ENCODE measurements at regions not wholly inside any gene's neighbourhood (a gene's known extent, or its start where the extent isn't known, plus 50 kb on each side); places are given as distances from the start of the nearest gene placed in this dataset.
"Not testable (repeated sequence)": the region's sequence is repeated elsewhere in the genome, so short reads cannot be mapped to it uniquely, and the experiment has no call there.

DNA sequence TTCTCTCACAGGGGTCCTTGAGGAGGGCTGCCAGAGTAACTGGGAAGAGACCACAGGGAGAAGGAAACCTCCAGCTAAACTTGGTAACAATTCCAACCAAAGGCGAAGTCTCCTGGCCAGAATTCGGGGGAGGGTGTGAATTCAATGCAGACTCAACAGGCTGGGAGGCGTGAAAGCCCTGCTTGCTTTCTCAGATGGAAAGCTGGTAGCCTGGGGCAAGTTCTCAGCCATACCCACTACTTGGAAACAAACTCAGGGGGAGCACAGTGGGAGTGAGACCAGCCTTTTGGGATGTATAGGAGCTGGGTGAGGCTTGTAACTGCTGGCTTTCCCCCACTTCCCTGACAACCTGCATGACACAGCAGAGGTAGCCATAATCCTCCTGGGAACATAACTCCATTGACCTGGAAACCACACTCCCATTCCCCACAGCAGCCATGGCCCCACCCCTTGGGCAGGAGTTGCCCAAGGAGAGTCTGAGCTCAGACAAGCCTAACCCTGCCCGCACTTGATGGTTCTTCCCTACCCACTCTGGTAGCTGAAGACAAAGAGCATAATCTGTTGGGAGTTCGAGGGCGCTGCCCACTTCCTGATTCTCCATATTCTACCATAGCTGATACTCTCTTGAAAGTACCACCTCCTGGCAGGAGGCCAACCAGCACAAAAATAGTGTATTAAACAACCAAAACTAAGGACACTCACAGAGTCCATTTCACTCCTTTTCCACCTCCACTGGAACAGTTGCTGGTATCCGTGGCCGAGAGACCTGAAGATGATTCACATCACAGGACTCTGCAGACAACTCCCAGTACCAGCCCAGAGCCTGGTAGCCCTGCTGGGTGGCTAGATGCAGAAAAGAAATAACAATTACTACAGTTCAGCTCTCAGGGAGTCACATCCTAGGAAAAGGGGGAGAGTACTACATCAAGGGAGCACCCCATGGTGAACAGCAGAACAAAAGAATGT, 123.8 kb downstream of the FAM170A start:
- CTCF ChIA-PET, result no interaction called here
- POLR2A ChIA-PET, result no interaction called here

GRCh38 chr5:119754825-119755224, 125.5 kb downstream of the FAM170A start:
- H3K27ac ChIP-seq (ENCODE audit: low read depth in 2 of 2, low read length in 1 of 2); H3K9ac ChIP-seq; H4K20me1 ChIP-seq (ENCODE audit: insufficient read depth); H3F3A ChIP-seq (replicated peaks; ENCODE audit: insufficient read depth); H3K4me1 ChIP-seq (ENCODE audit: control insufficient read depth in 1 of 2, insufficient read depth in 2 of 2, low read depth in 1 of 2, low read length in 1 of 2); H3K4me3 ChIP-seq (ENCODE audit: low read depth in 2 of 2, low read length in 1 of 2); CTCF ChIA-PET; H3K9me3 ChIP-seq; DNase-seq; H3K9me2 ChIP-seq; H3K27me3 ChIP-seq (ENCODE audit: insufficient read depth); H3K79me2 ChIP-seq (ENCODE audit: insufficient read depth); H2AFZ ChIP-seq (ENCODE audit: low read depth); POLR2A ChIA-PET; H3K36me3 ChIP-seq (replicated peaks in 1 of 2; ENCODE audit: control insufficient read depth in 1 of 2, insufficient read depth in 2 of 2, low read length in 1 of 2); H3K4me2 ChIP-seq: not testable (repeated sequence)
- WGBS (ENCODE audit: low lambda C conversion rate), result 70% methylated on average over 7 of the region's 7 CpGs

More for the DNA sequence above, 123.8 kb downstream of the FAM170A start:
- H3K27me3 ChIP-seq (ENCODE audit: insufficient read depth), result no peaks in the 10 kb centered on the region
- no peaks in the 10 kb centered on the region for H3K9me2 ChIP-seq
- H3K9ac ChIP-seq, result no peak overlapping the region
- no peaks in the 10 kb centered on the region for H3K4me1 ChIP-seq (ENCODE audit: control insufficient read depth in 1 of 2, insufficient read depth in 2 of 2, low read depth in 1 of 2, low read length in 1 of 2)
- H3K4me2 ChIP-seq, result no peak overlapping the region
- H3K79me2 ChIP-seq (ENCODE audit: insufficient read depth), result no peaks in the 10 kb centered on the region
- no peak overlapping the region for H3K27ac ChIP-seq (ENCODE audit: low read depth in 2 of 2, low read length in 1 of 2)
- no peak overlapping the region for H2AFZ ChIP-seq (ENCODE audit: low read depth)
- H3K36me3 ChIP-seq (replicated peaks in 1 of 2; ENCODE audit: control insufficient read depth in 1 of 2, insufficient read depth in 2 of 2, low read length in 1 of 2), result no peaks in the 10 kb centered on the region
- TF ChIP-seq FOSL2 (IDR thresholded peaks at IDR 0.05; ENCODE audit: borderline replicate concordance, low read depth) (no peak), EZH2phosphoT487 (IDR thresholded peaks at IDR 0.05; ENCODE audit: borderline replicate concordance, low read depth) (no peak)
- TF ChIP-seq, protein P1, sequence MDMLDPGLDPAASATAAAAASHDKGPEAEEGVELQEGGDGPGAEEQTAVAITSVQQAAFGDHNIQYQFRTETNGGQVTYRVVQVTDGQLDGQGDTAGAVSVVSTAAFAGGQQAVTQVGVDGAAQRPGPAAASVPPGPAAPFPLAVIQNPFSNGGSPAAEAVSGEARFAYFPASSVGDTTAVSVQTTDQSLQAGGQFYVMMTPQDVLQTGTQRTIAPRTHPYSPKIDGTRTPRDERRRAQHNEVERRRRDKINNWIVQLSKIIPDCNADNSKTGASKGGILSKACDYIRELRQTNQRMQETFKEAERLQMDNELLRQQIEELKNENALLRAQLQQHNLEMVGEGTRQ (IDR thresholded peaks at IDR 0.05; ENCODE audit: borderline replicate concordance, low read depth, low read length), result no peak
- DNase-seq, result no peak
- no peak overlapping the region for H3K4me3 ChIP-seq (ENCODE audit: low read depth in 2 of 2, low read length in 1 of 2)
- WGBS (ENCODE audit: low lambda C conversion rate), result 39% methylated on average over 8 of the region's 8 CpGs
- H3F3A ChIP-seq (replicated peaks; ENCODE audit: insufficient read depth), result no peaks in the 10 kb centered on the region
- no peaks in the 10 kb centered on the region for H3K9me3 ChIP-seq
- H4K20me1 ChIP-seq (ENCODE audit: insufficient read depth), result no peaks in the 10 kb centered on the region

GRCh38 chr5:119757276-119757675, 127.9 kb downstream of the FAM170A start:
- no peaks in the 10 kb centered on the region for H3K79me2 ChIP-seq (ENCODE audit: insufficient read depth)
- CTCF ChIA-PET, result no interaction called here
- DNase-seq, result no peak
- H3K4me2 ChIP-seq, result no peak overlapping the region
- no peaks in the 10 kb centered on the region for H3F3A ChIP-seq (replicated peaks; ENCODE audit: insufficient read depth)
- H3K4me1 ChIP-seq (ENCODE audit: control insufficient read depth in 1 of 2, insufficient read depth in 2 of 2, low read depth in 1 of 2, low read length in 1 of 2), result no peaks in the 10 kb centered on the region
- no peak overlapping the region for H3K4me3 ChIP-seq (ENCODE audit: low read depth in 2 of 2, low read length in 1 of 2)
- no peaks in the 10 kb centered on the region for H3K9me3 ChIP-seq
- no peaks in the 10 kb centered on the region for H4K20me1 ChIP-seq (ENCODE audit: insufficient read depth)
- WGBS (ENCODE audit: low lambda C conversion rate), result 24% methylated on average over 2 of the region's 2 CpGs
- H3K9me2 ChIP-seq, result no peaks in the 10 kb centered on the region
- POLR2A ChIA-PET, result no interaction called here
- H3K9ac ChIP-seq, result no peak overlapping the region
- H3K27me3 ChIP-seq (ENCODE audit: insufficient read depth), result no peaks in the 10 kb centered on the region
- no peaks in the 10 kb centered on the region for H3K36me3 ChIP-seq (replicated peaks in 1 of 2; ENCODE audit: control insufficient read depth in 1 of 2, insufficient read depth in 2 of 2, low read length in 1 of 2)
- no peak overlapping the region for H3K27ac ChIP-seq (ENCODE audit: low read depth in 2 of 2, low read length in 1 of 2)
- H2AFZ ChIP-seq (ENCODE audit: low read depth), result no peak overlapping the region
- TF ChIP-seq FOSL2 (IDR thresholded peaks at IDR 0.05; ENCODE audit: borderline replicate concordance, low read depth) (no peak), SIN3A (IDR thresholded peaks at IDR 0.05; ENCODE audit: borderline replicate concordance, low read depth, low read length) (no peak), ELF1 (IDR thresholded peaks at IDR 0.05) (no peak), YY1 (IDR thresholded peaks at IDR 0.05; ENCODE audit: low read depth) (no peak), USF1 (IDR thresholded peaks at IDR 0.05; ENCODE audit: borderline replicate concordance, low read depth) (no peak), RXRA (IDR thresholded peaks at IDR 0.05; ENCODE audit: borderline replicate concordance, low read depth) (no peak), FOXJ3 (CRISPR knock-in tag; IDR thresholded peaks at IDR 0.05) (no peak), EP300 (IDR thresholded peaks at IDR 0.05; ENCODE audit: borderline replicate concordance in 1 of 2, low read depth in 1 of 2, low read length in 1 of 2) (no peak), ZBTB33 (IDR thresholded peaks at IDR 0.05; ENCODE audit: borderline replicate concordance, low read depth) (no peak), MEF2A (IDR thresholded peaks at IDR 0.05; ENCODE audit: borderline replicate concordance, low read depth) (no peak)
- TF ChIP-seq, protein P1 (IDR thresholded peaks at IDR 0.05; ENCODE audit: borderline replicate concordance, low read depth, low read length), result no peak
